BLaER1 treated with 17β-estradiol and CSF1 and Interleukin-3, amounts not matched to agents 10 nM and 100 nM (cell line): ENCODE measurements at regions not wholly inside any gene's neighbourhood (a gene's known extent, or its start where the extent isn't known, plus 50 kb on each side); places are given as distances from the start of the nearest gene placed in this dataset.

Experiments used
- H3K27ac ChIP-seq, 11 experiments: shearing (Covaris generic); formaldehyde crosslinking; 2 replicates each; pipeline ENCODE4 v1.8.1; 2022
- H3K27me3 ChIP-seq, 11 experiments: shearing (Covaris generic); formaldehyde crosslinking; 2 replicates each; pipeline ENCODE4 v1.8.1; 2022
- H3K36me3 ChIP-seq, 11 experiments: shearing (Covaris generic); formaldehyde crosslinking; 2 replicates each; pipeline ENCODE4 v1.8.1; 2022
- H3K4me1 ChIP-seq, 10 experiments: shearing (Covaris generic); formaldehyde crosslinking; 2 replicates each; pipeline ENCODE4 v1.8.1; 2022
- H3K4me2 ChIP-seq, 11 experiments: shearing (Covaris generic); formaldehyde crosslinking; 2 replicates each; pipeline ENCODE4 v1.8.1; 2022
- H3K4me3 ChIP-seq, 10 experiments: shearing (Covaris generic); formaldehyde crosslinking; 2 replicates each; pipeline ENCODE4 v1.8.1; 2022
- H3K9ac ChIP-seq, 11 experiments: shearing (Covaris generic); formaldehyde crosslinking; 2 replicates each; pipeline ENCODE4 v1.8.1; 2022
- H3K9me3 ChIP-seq, 11 experiments: shearing (Covaris generic); formaldehyde crosslinking; replicated peaks in 1 of 11; 2 replicates each; pipeline ENCODE4 v1.8.1; 2022
- H4K20me1 ChIP-seq, 11 experiments: shearing (Covaris generic); formaldehyde crosslinking; 2 replicates each; pipeline ENCODE4 v1.8.1; 2022
- Cebpa-rat ChIP-seq, 11 experiments: shearing (Covaris generic); IDR thresholded peaks; 2 replicates each; pipeline ENCODE4 v1.8.1; 2022

DNA sequence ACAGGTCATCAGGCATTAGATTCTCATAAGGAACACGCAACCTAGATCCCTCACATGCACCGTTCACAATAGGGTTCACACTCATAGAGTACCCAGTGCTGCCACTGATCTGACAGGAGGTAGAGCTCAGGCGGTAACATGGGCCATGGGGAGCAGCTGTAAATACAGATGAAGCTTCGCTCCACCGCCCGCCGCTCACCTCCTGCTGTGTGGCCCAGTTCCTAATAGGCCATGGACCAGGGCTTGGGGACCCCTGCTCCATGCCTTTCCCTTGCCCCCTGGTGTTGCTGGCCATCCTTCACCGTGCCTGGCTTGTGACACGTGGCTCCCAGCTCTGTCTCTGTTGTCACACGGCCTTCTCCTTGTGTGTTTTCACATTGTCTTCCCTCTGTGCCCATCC, 171.1 kb upstream of the JARID2 start:
- TF ChIP-seq Cebpa-rat (IDR thresholded peaks at IDR 0.05), result no peak

DNA sequence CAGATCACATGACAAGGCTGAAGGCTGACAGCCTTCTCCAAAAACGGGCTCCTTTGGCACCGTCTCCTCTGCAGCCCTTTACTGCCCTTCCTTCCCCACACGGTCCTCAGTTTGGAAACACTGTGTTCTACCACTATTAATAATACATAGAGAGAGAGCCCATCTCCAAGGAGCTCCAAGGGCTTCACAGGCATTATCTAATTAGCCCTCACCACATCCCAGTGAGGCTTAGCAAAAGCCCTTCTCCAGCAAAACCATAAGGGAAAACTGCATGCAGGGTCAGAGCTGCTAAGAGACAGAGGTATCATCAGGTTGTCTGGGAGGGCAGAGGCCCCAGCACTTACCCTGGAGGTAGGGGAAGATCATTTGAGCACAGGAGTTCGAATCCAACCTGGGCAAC, 169.3 kb upstream of the JARID2 start:
- H3K27ac ChIP-seq, result no peak overlapping the region
- no peak overlapping the region for H3K4me3 ChIP-seq
- H4K20me1 ChIP-seq, result no peaks in the 10 kb centered on the region
- no peaks in the 10 kb centered on the region for H3K36me3 ChIP-seq
- H3K4me1 ChIP-seq, result peaks cover 0 to 20% (median 0%) of the 10 kb centered on the region in 10 experiments; a peak in 6 of 20 replicates
- H3K4me2 ChIP-seq, result no peak overlapping the region
- H3K27me3 ChIP-seq, result no peaks in the 10 kb centered on the region
- no peak for TF ChIP-seq Cebpa-rat (IDR thresholded peaks at IDR 0.05)
- H3K9me3 ChIP-seq, result peaks cover 0 to 5% (median 0%) of the 10 kb centered on the region in 11 experiments; a peak in 1 of 22 replicates
- H3K9ac ChIP-seq, result no peak overlapping the region

More for the DNA sequence above, 171.1 kb upstream of the JARID2 start:
- Histone ChIP-seq H3K36me3 (no peaks in the 10 kb centered on the region), H4K20me1 (no peaks in the 10 kb centered on the region), H3K9ac (no peak overlapping the region), H3K4me3 (no peak overlapping the region), H3K9me3 (peaks cover 0 to 15% (median 4%) of the 10 kb centered on the region in 11 experiments; a peak in 9 of 22 replicates), H3K4me2 (no peak overlapping the region), H3K4me1 (peaks cover 0 to 20% (median 0%) of the 10 kb centered on the region in 10 experiments; a peak in 6 of 20 replicates), H3K27me3 (no peaks in the 10 kb centered on the region), H3K27ac (no peak overlapping the region)

DNA sequence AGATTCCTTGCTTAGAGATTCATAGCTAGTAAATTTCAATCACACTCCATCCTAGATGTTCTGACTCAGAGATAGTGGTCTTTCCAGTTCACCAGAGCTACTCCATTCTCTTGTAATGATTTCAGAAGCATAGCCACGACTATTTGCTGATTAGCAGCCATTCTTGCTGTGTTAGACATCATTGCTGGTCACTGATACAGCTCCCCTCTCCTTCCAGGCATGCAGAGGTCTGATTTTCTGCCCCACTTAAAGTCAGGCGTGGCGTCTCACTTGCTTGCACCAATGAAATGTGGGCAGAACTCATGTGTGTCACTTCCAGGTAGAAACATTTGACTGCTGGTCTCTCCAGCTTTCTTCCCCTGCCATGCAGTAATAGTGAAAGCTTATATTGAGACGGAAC, 168.9 kb upstream of the JARID2 start:
- Histone ChIP-seq H3K27ac (no peak overlapping the region), H3K9ac (no peak overlapping the region)

DNA sequence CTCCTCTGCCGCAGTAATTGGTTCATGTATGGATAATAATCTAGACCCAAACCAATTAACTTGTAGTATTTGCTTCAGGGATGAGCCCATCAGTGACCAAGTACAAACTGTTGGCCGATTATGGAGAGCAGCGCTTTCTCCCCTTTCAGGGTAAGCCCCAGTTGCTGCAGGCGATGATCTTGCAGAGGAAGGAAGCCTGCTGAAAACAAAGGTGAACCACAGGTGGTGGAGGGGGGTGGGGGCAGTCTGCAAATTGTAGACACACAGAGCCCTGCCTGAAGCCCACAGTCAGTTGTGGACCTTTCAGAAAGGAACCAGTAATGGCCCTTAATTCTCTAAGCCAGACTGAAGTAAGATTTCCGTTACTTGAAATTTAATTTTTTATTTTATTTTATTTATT, 167.9 kb upstream of the JARID2 start:
- no peak for TF ChIP-seq Cebpa-rat (IDR thresholded peaks at IDR 0.05)
- no peaks in the 10 kb centered on the region for H3K27me3 ChIP-seq
- H3K27ac ChIP-seq, result no peak overlapping the region
- peaks cover 0 to 18% (median 0%) of the 10 kb centered on the region in 10 experiments; a peak in 6 of 20 replicates for H3K4me1 ChIP-seq
- no peak overlapping the region for H3K4me3 ChIP-seq
- H3K36me3 ChIP-seq, result no peaks in the 10 kb centered on the region
- H3K9ac ChIP-seq, result no peak overlapping the region
- H3K9me3 ChIP-seq, result peaks cover 0 to 5% (median 0%) of the 10 kb centered on the region in 11 experiments; a peak in 2 of 22 replicates
- H3K4me2 ChIP-seq, result no peak overlapping the region
- no peaks in the 10 kb centered on the region for H4K20me1 ChIP-seq

More for the DNA sequence above, 168.9 kb upstream of the JARID2 start:
- peaks cover 0 to 20% (median 0%) of the 10 kb centered on the region in 10 experiments; a peak in 6 of 20 replicates for H3K4me1 ChIP-seq
- H3K4me3 ChIP-seq, result no peak overlapping the region
- no peaks in the 10 kb centered on the region for H3K36me3 ChIP-seq
- H3K27me3 ChIP-seq, result no peaks in the 10 kb centered on the region
- H4K20me1 ChIP-seq, result no peaks in the 10 kb centered on the region
- H3K4me2 ChIP-seq, result no peak overlapping the region
- peaks cover 0 to 5% (median 0%) of the 10 kb centered on the region in 11 experiments; a peak in 1 of 22 replicates for H3K9me3 ChIP-seq
- TF ChIP-seq Cebpa-rat (IDR thresholded peaks at IDR 0.05), result no peak

DNA sequence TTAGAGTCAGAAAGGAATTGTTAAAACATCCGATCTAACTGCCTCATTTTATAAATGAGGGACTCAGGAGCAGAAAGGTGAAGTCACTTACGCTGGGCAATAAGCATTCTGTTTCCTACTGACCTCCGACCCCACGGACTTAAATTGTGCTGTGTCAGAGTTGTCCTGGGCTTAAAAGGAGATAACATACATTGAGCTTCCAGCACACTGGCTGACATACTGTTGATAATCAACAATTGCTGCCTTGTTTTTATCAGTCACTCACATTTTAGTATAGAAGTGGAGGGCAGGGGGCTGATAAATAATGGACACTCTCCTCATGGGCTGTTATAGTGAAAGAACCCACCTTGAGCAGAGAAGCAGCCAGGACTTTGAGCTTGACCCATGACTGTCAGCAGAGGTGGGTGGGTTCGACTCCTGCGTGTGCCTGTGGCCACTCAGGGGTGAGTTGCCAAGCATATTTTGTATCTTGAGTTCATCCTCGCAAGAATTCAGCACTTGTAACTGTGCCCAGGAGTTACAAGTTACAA, 166.5 kb upstream of the JARID2 start:
- no peak overlapping the region for H3K27ac ChIP-seq
- no peaks in the 10 kb centered on the region for H3K36me3 ChIP-seq
- H3K4me3 ChIP-seq, result no peak overlapping the region
- H4K20me1 ChIP-seq, result no peaks in the 10 kb centered on the region
- H3K9ac ChIP-seq, result no peak overlapping the region
- no peak for TF ChIP-seq Cebpa-rat (IDR thresholded peaks at IDR 0.05)
- H3K27me3 ChIP-seq, result no peaks in the 10 kb centered on the region
- no peak overlapping the region for H3K4me2 ChIP-seq
- H3K9me3 ChIP-seq, result peaks cover 0 to 6% (median 0%) of the 10 kb centered on the region in 11 experiments; a peak in 3 of 22 replicates
- peaks cover 0 to 19% (median 0%) of the 10 kb centered on the region in 10 experiments; a peak in 4 of 20 replicates for H3K4me1 ChIP-seq

DNA sequence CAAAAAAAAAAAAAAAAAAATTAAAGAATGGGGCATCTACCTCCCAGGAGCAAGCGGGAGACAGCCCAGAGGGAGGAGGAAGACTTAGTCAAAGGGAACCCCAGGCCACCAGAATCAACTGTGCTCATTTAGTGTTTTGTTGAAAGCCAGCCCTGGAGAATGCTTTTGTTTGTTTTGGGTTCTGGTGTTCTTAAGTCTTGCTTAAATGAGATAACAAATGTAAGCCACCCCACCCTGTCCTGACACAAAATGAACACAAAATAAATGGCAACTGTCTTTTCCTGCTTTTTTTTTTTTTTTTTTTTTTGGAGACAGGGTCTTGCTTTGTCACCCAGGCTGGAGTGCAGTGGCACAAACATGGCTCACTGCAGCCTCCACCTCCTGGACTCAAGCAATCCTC, 165.0 kb upstream of the JARID2 start:
- no peaks in the 10 kb centered on the region for H4K20me1 ChIP-seq
- no peaks in the 10 kb centered on the region for H3K36me3 ChIP-seq
- no peak overlapping the region for H3K4me3 ChIP-seq
- no peaks in the 10 kb centered on the region for H3K27me3 ChIP-seq
- no peak for TF ChIP-seq Cebpa-rat (IDR thresholded peaks at IDR 0.05)
- H3K9ac ChIP-seq, result no peak overlapping the region
- H3K9me3 ChIP-seq, result peaks cover 0 to 6% (median 0%) of the 10 kb centered on the region in 11 experiments; a peak in 3 of 22 replicates
- peaks cover 0 to 27% (median 3%) of the 10 kb centered on the region in 10 experiments; a peak in 8 of 20 replicates for H3K4me1 ChIP-seq
- H3K27ac ChIP-seq, result no peak overlapping the region
- no peak overlapping the region for H3K4me2 ChIP-seq

DNA sequence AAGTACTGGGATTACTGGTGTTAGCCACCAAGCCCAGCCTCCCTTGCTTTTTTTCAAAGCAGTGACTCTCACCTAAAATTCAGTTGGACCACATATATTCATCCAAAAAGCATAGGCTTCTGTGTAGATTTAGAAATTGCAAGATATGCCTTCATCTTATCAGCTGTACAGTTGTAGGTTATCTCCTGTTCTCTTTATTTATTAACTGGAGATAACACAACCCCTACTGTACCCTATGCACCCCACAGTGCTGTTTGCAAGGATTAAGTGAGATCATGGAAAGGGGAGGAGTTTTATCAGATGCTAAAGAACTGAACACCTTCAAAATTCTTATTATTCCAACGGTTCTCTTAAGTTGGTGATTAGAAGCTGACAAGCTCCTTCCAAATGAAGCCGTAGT, 164.4 kb upstream of the JARID2 start:
- Histone ChIP-seq H3K27ac (no peak overlapping the region), H3K9ac (no peak overlapping the region), H3K27me3 (no peaks in the 10 kb centered on the region), H3K36me3 (no peaks in the 10 kb centered on the region), H3K9me3 (peaks cover 0 to 6% (median 0%) of the 10 kb centered on the region in 11 experiments; a peak in 3 of 22 replicates), H4K20me1 (no peaks in the 10 kb centered on the region), H3K4me2 (no peak overlapping the region), H3K4me1 (peaks cover under 1 to 28% (median 5%) of the 10 kb centered on the region in 10 experiments; a peak in 16 of 20 replicates), H3K4me3 (no peak overlapping the region)
- no peak for TF ChIP-seq Cebpa-rat (IDR thresholded peaks at IDR 0.05)

DNA sequence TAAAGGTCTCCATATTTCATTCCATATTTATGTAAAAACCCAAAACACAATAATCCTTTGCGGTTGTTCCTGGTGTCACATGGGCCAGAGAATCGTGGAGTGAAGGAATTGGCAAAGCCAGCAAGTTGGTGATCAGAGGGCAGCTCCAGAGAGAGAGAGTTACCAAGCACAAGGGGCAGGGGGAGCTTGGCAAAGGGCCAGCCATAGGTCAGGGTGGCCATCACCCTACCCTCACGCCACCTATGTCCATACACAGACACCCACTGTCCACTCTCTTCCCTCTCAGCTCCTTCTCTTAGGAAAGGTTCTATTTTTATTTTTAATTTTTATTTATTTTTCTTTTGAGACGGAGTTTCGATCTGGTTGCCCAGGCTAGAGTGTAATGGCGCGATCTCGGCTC, 163.2 kb upstream of the JARID2 start:
- Histone ChIP-seq H3K4me1 (peaks cover 9 to 41% (median 16%) of the 10 kb centered on the region in 10 experiments; a peak in 18 of 20 replicates), H3K9me3 (peaks cover 0 to 6% (median 0%) of the 10 kb centered on the region in 11 experiments; a peak in 3 of 22 replicates), H3K9ac (no peak overlapping the region), H4K20me1 (no peaks in the 10 kb centered on the region), H3K4me3 (no peak overlapping the region), H3K27me3 (no peaks in the 10 kb centered on the region), H3K27ac (peak overlapping the region in 1 of 11 experiments; percentile 26; a peak in 2 of 22 replicates), H3K36me3 (no peaks in the 10 kb centered on the region), H3K4me2 (no peak overlapping the region)
- no peak for TF ChIP-seq Cebpa-rat (IDR thresholded peaks at IDR 0.05)

DNA sequence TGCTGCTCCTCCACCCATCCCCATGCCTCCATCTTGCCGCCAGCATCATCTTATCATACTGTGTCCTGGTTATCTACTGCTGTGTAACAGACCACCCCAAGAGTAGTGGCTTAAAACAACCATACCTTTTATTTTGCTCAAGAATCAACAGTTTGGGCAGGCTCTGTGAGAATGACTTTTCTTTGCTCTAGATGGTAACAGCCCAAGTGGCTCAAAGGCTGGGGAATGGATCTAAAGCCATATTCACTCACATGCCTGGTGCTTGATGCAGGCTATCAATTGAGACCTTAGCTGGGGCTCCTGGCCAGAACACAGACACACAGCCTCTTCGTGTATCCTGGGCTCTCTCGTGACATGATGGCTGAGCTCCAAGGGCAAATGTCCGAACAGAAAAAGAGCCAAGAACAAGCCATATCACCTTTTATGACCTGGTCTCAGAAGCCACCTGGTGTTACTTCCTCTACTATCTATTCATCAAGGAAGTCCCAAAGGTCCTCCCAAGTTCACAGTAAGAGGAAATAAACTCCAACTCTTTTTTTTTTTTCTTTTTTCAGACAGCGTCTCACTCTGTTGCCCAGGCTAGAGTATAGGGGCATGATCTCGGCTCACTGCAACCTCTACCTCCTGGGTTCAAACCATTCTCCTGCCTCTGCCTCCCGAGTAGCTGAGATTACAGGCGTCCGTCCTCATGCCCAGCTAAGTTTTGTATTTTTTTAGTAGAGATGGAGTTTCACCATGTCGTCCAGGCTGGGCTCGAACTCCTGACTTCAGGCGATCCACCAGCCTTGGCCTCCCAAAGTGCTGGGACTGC, 159.3 kb upstream of the JARID2 start:
- Histone ChIP-seq H3K4me2 (peak overlapping the region; percentile 11 to 62 (median 42); a peak in 19 of 22 replicates), H4K20me1 (no peaks in the 10 kb centered on the region), H3K4me3 (no peak overlapping the region), H3K27me3 (no peaks in the 10 kb centered on the region), H3K9me3 (peaks cover 0 to 6% (median 0%) of the 10 kb centered on the region in 11 experiments; a peak in 3 of 22 replicates), H3K27ac (peak overlapping the region in 1 of 11 experiments; percentile 22; a peak in 1 of 22 replicates), H3K9ac (no peak overlapping the region), H3K36me3 (no peaks in the 10 kb centered on the region), H3K4me1 (peaks cover 9 to 51% (median 18%) of the 10 kb centered on the region in 10 experiments; a peak in 18 of 20 replicates)
- no peak for TF ChIP-seq Cebpa-rat (IDR thresholded peaks at IDR 0.05)
